ENCODE measurements at regions not wholly inside any gene's neighbourhood (a gene's known extent, or its start where the extent isn't known, plus 50 kb on each side); places are given as distances from the start of the nearest gene placed in this dataset.

GRCh38 chr9:86629530-86629929 lies 275.3 kb upstream of the TUT7 start:
- TF ChIP-seq EZH2 (IDR thresholded peaks at IDR 0.05; ENCODE audit: borderline replicate concordance, insufficient read depth, low read depth, low read length, poor library complexity, severe bottlenecking) (no peak), CTCF (IDR thresholded peaks at IDR 0.05) (no peak)
